GM18867 (cell line): ENCODE measurements at regions not wholly inside any gene's neighbourhood (a gene's known extent, or its start where the extent isn't known, plus 50 kb on each side); places are given as distances from the start of the nearest gene placed in this dataset.
"Not testable (repeated sequence)": the region's sequence is repeated elsewhere in the genome, so short reads cannot be mapped to it uniquely, and the experiment has no call there.

Source experiments
- ATAC-seq: cut with Tn5 transposase; IDR thresholded peaks from one replicate; pipeline ENCODE4 v1.9.1; 2021; ENCODE audit warnings: mild to moderate bottlenecking, moderate library complexity; ENCODE audit not compliant: unreplicated experiment

GRCh38 chr11:86167499-86168164 is 76.9 kb upstream of the EED start:
- no peak for ATAC-seq

GRCh38 chr11:86166287-86166686 is 78.3 kb upstream of the EED start:
- not testable (repeated sequence) for ATAC-seq

GRCh38 chr11:86164106-86164505 is 80.4 kb upstream of the EED start:
- no peak for ATAC-seq

- ATAC-seq, result not testable (repeated sequence)
Observed at GRCh38 chr11:86163221-86163876, 81.2 kb upstream of the EED start.

- no peak for ATAC-seq
Observed at GRCh38 chr11:86162239-86162638, 82.3 kb upstream of the EED start.

GRCh38 chr11:86161837-86162236 is 82.7 kb upstream of the EED start:
- ATAC-seq, result no peak

- ATAC-seq, result no peak
Observed at GRCh38 chr11:86161336-86161735, 83.2 kb upstream of the EED start.

- no peak for ATAC-seq
Observed at GRCh38 chr11:86160541-86161149, 83.9 kb upstream of the EED start.

GRCh38 chr11:86159581-86159891 is 85.0 kb upstream of the EED start:
- ATAC-seq, result peak; percentile 8

- no peak for ATAC-seq
Observed at GRCh38 chr11:86158704-86159580, 85.6 kb upstream of the EED start.

- no peak for ATAC-seq
Observed at GRCh38 chr11:86157797-86158378, 86.7 kb upstream of the EED start.

GRCh38 chr11:86156397-86156955 is 87.6 kb upstream of the PICALM start:
- no peak for ATAC-seq

GRCh38 chr11:86155200-86155844 is 86.4 kb upstream of the PICALM start:
- ATAC-seq, result no peak

- no peak for ATAC-seq
Observed at GRCh38 chr11:86153439-86153838, 84.6 kb upstream of the PICALM start.

GRCh38 chr11:86152901-86153300 is 84.0 kb upstream of the PICALM start:
- no peak for ATAC-seq

- ATAC-seq, result peak; percentile 28
Observed at GRCh38 chr11:86152006-86152862, 83.3 kb upstream of the PICALM start.

GRCh38 chr11:86151174-86152005 is 82.5 kb upstream of the PICALM start:
- peak; percentile 53 for ATAC-seq

GRCh38 chr11:86150847-86151173 is 81.9 kb upstream of the PICALM start:
- no peak for ATAC-seq

- ATAC-seq, result no peak
Observed at GRCh38 chr11:86149792-86150191, 80.9 kb upstream of the PICALM start.
